H1 (cell line): ENCODE measurements at regions not wholly inside any gene's neighbourhood (a gene's known extent, or its start where the extent isn't known, plus 50 kb on each side); places are given as distances from the start of the nearest gene placed in this dataset.

Experiments
- CTCF ChIP-seq, 3 experiments: IDR thresholded peaks; 1 replicate in 2 of 3; 2 replicates in 1 of 3; pipeline versions ENCODE4 v1.5.1 to v1.6.1; 2011; ENCODE audit warnings: low read length in 3 of 3, mild to moderate bottlenecking in 3 of 3, inconsistent platforms in 2 of 3, low read depth in 1 of 3, moderate library complexity in 1 of 3; ENCODE audit not compliant: insufficient read depth in 1 of 3; ENCODE audit errors: control extremely low read depth in 1 of 3
- POLR2AphosphoS5 ChIP-seq: IDR thresholded peaks from 2 replicates; pipeline ENCODE4 v1.6.1; 2011; ENCODE audit warnings: low read depth, low read length

- no peak for TF ChIP-seq CTCF (IDR thresholded peaks at IDR 0.05; ENCODE audit: control extremely low read depth in 1 of 3, insufficient read depth in 1 of 3, low read depth in 1 of 3, low read length in 3 of 3)
- TF ChIP-seq POLR2AphosphoS5, result no peak
These were observed 525.5 kb downstream of the MATN1 start for GRCh38 chr1:30197639-30198450.
